H1 (cell line): ENCODE measurements at regions not wholly inside any gene's neighbourhood (a gene's known extent, or its start where the extent isn't known, plus 50 kb on each side); places are given as distances from the start of the nearest gene placed in this dataset.

Experiments
- CTCF ChIA-PET: fragments of 300-600 bp; sonication (Branson Sonifier 250); formaldehyde crosslinking; loops from one replicate; lab custom pipeline; 2021; ENCODE audit not compliant: partially characterized antibody; lab: Charles Lee
- POLR2A ChIA-PET: fragments of 300-600 bp; sonication (Branson Sonifier 250); formaldehyde crosslinking; loops from one replicate; lab custom pipeline; 2021; ENCODE audit warnings: inconsistent platforms; ENCODE audit not compliant: partially characterized antibody; lab: Charles Lee
- DNase-seq, 2 experiments: peaks; one replicate each; pipeline versions ENCODE4 v3.0.0 to v3.0.0-alpha.2; 2010 to 2022; ENCODE audit warnings: low spot score in 2 of 2, low read depth in 1 of 2, mixed read lengths in 1 of 2
- FAIRE-seq: peaks from 2 replicates; lab custom pipeline; 2011; peaks lifted over from hg19 to GRCh38; lab: Jason Lieb, UNC
- H2AFZ ChIP-seq: 2 replicates; pipeline ENCODE4 v1.8.1; 2012; ENCODE audit warnings: low read length, inconsistent platforms
- H2AK5ac ChIP-seq: 2 replicates; pipeline ENCODE4 v1.6.1; 2013; ENCODE audit warnings: low read depth, low read length
- H2BK120ac ChIP-seq: replicated peaks from 2 replicates; pipeline ENCODE3; 2013; ENCODE audit warnings: low read depth, low read length, inconsistent platforms
- H2BK12ac ChIP-seq: 2 replicates; pipeline ENCODE4 v1.6.1; 2013; ENCODE audit warnings: low read depth, low read length
- H2BK15ac ChIP-seq: 2 replicates; pipeline ENCODE4 v1.6.1; 2013; ENCODE audit warnings: low read length
- H2BK20ac ChIP-seq: 2 replicates; pipeline ENCODE4 v1.6.1; 2013; ENCODE audit warnings: low read length
- H2BK5ac ChIP-seq: 2 replicates; pipeline ENCODE4 v1.6.1; 2013; ENCODE audit warnings: low read depth, low read length
- H3K14ac ChIP-seq: 2 replicates; pipeline ENCODE4 v1.6.1; 2013; ENCODE audit warnings: inconsistent platforms; ENCODE audit not compliant: insufficient read length
- H3K18ac ChIP-seq: 2 replicates; pipeline ENCODE4 v1.6.1; 2013; ENCODE audit warnings: low read length; ENCODE audit errors: extremely low read depth
- H3K23ac ChIP-seq: 2 replicates; pipeline ENCODE4 v1.6.1; 2013; ENCODE audit warnings: inconsistent platforms; ENCODE audit not compliant: insufficient read length
- H3K23me2 ChIP-seq: 2 replicates; pipeline ENCODE4 v1.6.1; 2013; ENCODE audit warnings: low read depth, low read length
- H3K27ac ChIP-seq: 2 replicates; pipeline ENCODE4 v1.6.1; 2011; ENCODE audit warnings: low read depth, low read length, inconsistent platforms
- H3K27me3 ChIP-seq, 4 experiments: replicated peaks in 1 of 4; 1 replicate in 1 of 4; 2 replicates in 3 of 4; pipeline versions ENCODE4 v1.6.1 to v1.8.1; 2011 to 2013; ENCODE audit warnings: low read length in 3 of 4, mild to moderate bottlenecking in 3 of 4, inconsistent platforms in 2 of 4, mixed read lengths in 2 of 4, moderate library complexity in 1 of 4; ENCODE audit not compliant: control insufficient read depth in 3 of 4, insufficient read depth in 3 of 4; ENCODE audit errors: extremely low read depth in 1 of 4
- H3K36me3 ChIP-seq, 4 experiments: 2 replicates each; pipeline versions ENCODE4 v1.6.1 to v1.8.1; 2011 to 2013; ENCODE audit warnings: mild to moderate bottlenecking in 4 of 4, low read length in 3 of 4, moderate library complexity in 2 of 4, control low read depth in 1 of 4, inconsistent platforms in 1 of 4; ENCODE audit not compliant: insufficient read depth in 4 of 4, control insufficient read depth in 2 of 4
- H3K4ac ChIP-seq: replicated peaks from 2 replicates; pipeline ENCODE3; 2013; ENCODE audit warnings: low read length, low read depth, mixed read lengths, inconsistent platforms; ENCODE audit not compliant: insufficient read length
- H3K4me1 ChIP-seq, 4 experiments: replicated peaks in 1 of 4; 1 replicate in 1 of 4; 2 replicates in 3 of 4; pipeline versions ENCODE4 v1.6.1 to v1.8.1; 2011 to 2013; ENCODE audit warnings: low read length in 3 of 4, inconsistent platforms in 2 of 4, mixed read lengths in 1 of 4; ENCODE audit not compliant: insufficient read depth in 4 of 4, control insufficient read depth in 3 of 4
- H3K4me2 ChIP-seq, 2 experiments: 2 replicates each; pipeline versions ENCODE4 v1.6.1 to v1.8.1; 2011 to 2013; ENCODE audit warnings: low read depth in 2 of 2, low read length in 2 of 2, control low read depth in 1 of 2, inconsistent platforms in 1 of 2, mild to moderate bottlenecking in 1 of 2; ENCODE audit not compliant: insufficient read depth in 1 of 2
- H3K4me3 ChIP-seq, 4 experiments: fragments of 200-600, 300-600 bp in 1 of 4; sonication (generic), shearing (Covaris generic), sonication (Bioruptor Twin) in 1 of 4; 2 replicates each; pipeline versions ENCODE4 v1.5.1 to v1.8.1; 2011 to 2016; ENCODE audit warnings: low read length in 4 of 4, low read depth in 3 of 4, control low read depth in 2 of 4, inconsistent platforms in 2 of 4, mild to moderate bottlenecking in 2 of 4, mixed read lengths in 1 of 4, moderate library complexity in 1 of 4; ENCODE audit not compliant: insufficient read depth in 2 of 4; ENCODE audit errors: extremely low read depth in 1 of 4
- H3K56ac ChIP-seq: replicated peaks from 2 replicates; pipeline ENCODE3; 2013; ENCODE audit warnings: low read depth, mild to moderate bottlenecking, mixed read lengths, low read length, inconsistent platforms; ENCODE audit not compliant: insufficient read length
- H3K79me1 ChIP-seq: 2 replicates; pipeline ENCODE4 v1.6.1; 2013; ENCODE audit warnings: low read depth, low read length, control low read depth
- H3K79me2 ChIP-seq, 2 experiments: 2 replicates each; pipeline versions ENCODE4 v1.6.1 to v1.8.1; 2012 to 2013; ENCODE audit warnings: low read length in 2 of 2, mild to moderate bottlenecking in 2 of 2, inconsistent platforms in 1 of 2; ENCODE audit not compliant: insufficient read depth in 2 of 2, control insufficient read depth in 1 of 2
- H3K9ac ChIP-seq, 4 experiments: replicated peaks in 1 of 4; 1 replicate in 1 of 4; 2 replicates in 3 of 4; pipeline versions ENCODE4 v1.6.1 to v1.8.1; 2011 to 2013; ENCODE audit warnings: low read depth in 3 of 4, low read length in 3 of 4, control low read depth in 2 of 4, mild to moderate bottlenecking in 2 of 4, moderate library complexity in 2 of 4, inconsistent platforms in 1 of 4; ENCODE audit errors: extremely low read depth in 1 of 4
- H3K9me3 ChIP-seq, 2 experiments: 2 replicates each; pipeline versions ENCODE4 v1.6.1 to v1.8.1; 2012 to 2013; ENCODE audit warnings: mild to moderate bottlenecking in 2 of 2, moderate library complexity in 2 of 2, control low read depth in 1 of 2, inconsistent platforms in 1 of 2, low read depth in 1 of 2, low read length in 1 of 2, mixed read lengths in 1 of 2; ENCODE audit not compliant: insufficient read depth in 2 of 2
- H4K20me1 ChIP-seq, 2 experiments: replicated peaks in 1 of 2; 2 replicates each; pipeline versions ENCODE3 to v1.8.1; 2011 to 2013; ENCODE audit warnings: inconsistent platforms in 2 of 2, low read length in 2 of 2, mild to moderate bottlenecking in 1 of 2; ENCODE audit not compliant: insufficient read depth in 2 of 2, control insufficient read depth in 1 of 2
- H4K5ac ChIP-seq: 2 replicates; pipeline ENCODE4 v1.6.1; 2013; ENCODE audit warnings: low read length, low read depth, mixed read lengths, inconsistent platforms; ENCODE audit not compliant: insufficient read length
- H4K8ac ChIP-seq: 2 replicates; pipeline ENCODE4 v1.8.0; 2013; ENCODE audit warnings: mild to moderate bottlenecking, moderate library complexity, low read length, inconsistent platforms; ENCODE audit not compliant: insufficient read depth; ENCODE audit errors: extremely low read depth
- H4K91ac ChIP-seq: replicated peaks from 2 replicates; pipeline ENCODE3; 2013; ENCODE audit warnings: low read length, mixed read lengths, inconsistent platforms; ENCODE audit not compliant: insufficient read length
- CHD1 ChIP-seq: IDR thresholded peaks from 2 replicates; pipeline ENCODE4 v1.6.1; 2012; ENCODE audit warnings: low read depth, low read length, improper control_type of control experiment
- CHD7 ChIP-seq: fragments of 300-600 bp; sonication (generic); IDR thresholded peaks from 2 replicates; pipeline ENCODE4 v1.7.1; 2012; ENCODE audit warnings: low read length, moderate library complexity, mild to moderate bottlenecking, inconsistent platforms; ENCODE audit not compliant: insufficient replicate concordance

- Histone ChIP-seq H4K91ac (no peak overlapping the region), H3K23ac (no peak overlapping the region), H3K79me2 (no peaks in the 10 kb centered on the region), H3K4me1 (no peaks in the 10 kb centered on the region), H2BK12ac (no peak overlapping the region), H3K4me2 (no peak overlapping the region), H3K23me2 (no peaks in the 10 kb centered on the region), H4K8ac (no peak overlapping the region), H3K4ac (no peak overlapping the region), H4K5ac (no peak overlapping the region), H2BK20ac (no peak overlapping the region), H3K9ac (no peak overlapping the region), H3K4me3 (no peak overlapping the region), H2BK5ac (no peak overlapping the region), H2AFZ (no peak overlapping the region), H2BK15ac (no peak overlapping the region), H2AK5ac (no peak overlapping the region), H4K20me1 (no peaks in the 10 kb centered on the region), H3K9me3 (no peaks in the 10 kb centered on the region), H2BK120ac (no peak overlapping the region), H3K56ac (no peak overlapping the region), H3K27ac (no peak overlapping the region), H3K36me3 (no peaks in the 10 kb centered on the region), H3K14ac (no peak overlapping the region), H3K79me1 (no peaks in the 10 kb centered on the region), H3K27me3 (no peaks in the 10 kb centered on the region), H3K18ac (no peak overlapping the region)
- ChIA-PET CTCF (interaction anchor here (0.6 to 1.6 kb wide), 2 partner anchors 24 to 128 kb away, joined by 3 to 5 read pairs; no protein-coding TSS in a partner anchor), POLR2A (no interaction called here)
- no peak for DNase-seq
- FAIRE-seq = no peak
- TF ChIP-seq CHD7 = no peak
- no peak for TF ChIP-seq CHD1
These were observed 124.8 kb upstream of the EOLA2 start for GRCh38 chrX:150063138-150063518.
